HL-60 (cell line): ENCODE measurements at regions not wholly inside any gene's neighbourhood (a gene's known extent, or its start where the extent isn't known, plus 50 kb on each side); places are given as distances from the start of the nearest gene placed in this dataset.

Source experiments
- CTCF ChIP-seq: IDR thresholded peaks from one replicate; pipeline ENCODE4 v1.5.1; 2011; ENCODE audit warnings: low read length, control low read depth, inconsistent platforms; ENCODE audit not compliant: insufficient read depth
- POLR2AphosphoS5 ChIP-seq: IDR thresholded peaks from 2 replicates; pipeline ENCODE4 v1.6.1; 2012; ENCODE audit warnings: low read depth
- SPI1 ChIP-seq: IDR thresholded peaks from 2 replicates; pipeline ENCODE4 v1.6.1; 2012; ENCODE audit warnings: low read depth, mild to moderate bottlenecking, borderline replicate concordance

- TF ChIP-seq SPI1 = no peak
- TF ChIP-seq CTCF = no peak
- TF ChIP-seq POLR2AphosphoS5 = no peak
These were observed 145.6 kb upstream of the HS3ST2 start for GRCh38 chr16:22668318-22668717.
